NCI-H2196 treated with DMSO at 0.1 percent for 48 hours (cell line): ENCODE measurements at regions not wholly inside any gene's neighbourhood (a gene's known extent, or its start where the extent isn't known, plus 50 kb on each side); places are given as distances from the start of the nearest gene placed in this dataset.
"Not testable (repeated sequence)": the region's sequence is repeated elsewhere in the genome, so short reads cannot be mapped to it uniquely, and the experiment has no call there.

Experiments used
- DNase-seq: peaks from one replicate; lab custom pipeline; 2025; ENCODE audit not compliant: unreplicated experiment; lab: John Stamatoyannopoulos, UW

GRCh38 chrX:94576367-94577004 is 902.5 kb downstream of the FAM133A start:
- no peak for DNase-seq

- no peak for DNase-seq
Observed at GRCh38 chrX:94600077-94600476, 926.1 kb downstream of the FAM133A start.

DNA sequence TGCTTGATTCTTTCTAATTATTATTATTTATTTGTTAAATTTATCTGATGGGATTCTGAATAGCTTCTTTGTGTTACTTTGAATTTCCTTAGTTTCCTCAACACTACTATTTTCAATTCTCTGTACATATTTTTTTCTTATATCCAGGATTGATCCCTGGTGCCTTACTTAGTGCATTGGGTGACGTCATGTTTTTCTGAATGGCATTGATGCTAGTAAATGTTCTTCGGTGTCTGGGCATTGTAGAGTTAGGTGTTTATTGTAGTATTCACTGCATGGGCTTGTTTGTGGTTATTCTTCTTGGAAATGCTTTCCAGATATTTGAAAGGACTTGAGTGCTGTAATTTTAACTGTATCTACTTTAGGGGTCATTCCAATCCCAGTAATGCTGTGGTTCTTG is 938.1 kb downstream of the FAM133A start:
- DNase-seq: no peak

GRCh38 chrX:94633237-94633636 is 959.2 kb downstream of the FAM133A start:
- no peak for DNase-seq

DNA sequence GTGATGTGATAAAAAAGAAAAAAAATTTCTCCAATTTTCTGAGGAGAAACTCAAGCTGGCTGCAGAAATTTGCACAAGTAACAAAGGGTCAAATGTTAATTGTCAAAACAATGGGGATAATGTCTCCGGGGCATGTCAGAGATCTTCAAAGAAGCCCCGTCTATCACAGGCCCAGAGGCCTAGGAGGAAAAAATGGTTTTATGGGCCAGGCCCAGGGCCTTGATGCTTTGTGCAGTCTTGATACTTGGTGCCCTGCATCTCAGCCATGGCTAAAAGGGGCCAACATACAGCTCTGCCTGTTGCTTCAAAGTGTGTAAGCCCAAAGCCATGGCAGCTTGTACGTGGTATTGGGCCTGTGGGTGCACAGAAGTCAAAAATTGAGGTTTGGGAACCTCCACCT is 961.0 kb downstream of the FAM133A start:
- DNase-seq: no peak

DNA sequence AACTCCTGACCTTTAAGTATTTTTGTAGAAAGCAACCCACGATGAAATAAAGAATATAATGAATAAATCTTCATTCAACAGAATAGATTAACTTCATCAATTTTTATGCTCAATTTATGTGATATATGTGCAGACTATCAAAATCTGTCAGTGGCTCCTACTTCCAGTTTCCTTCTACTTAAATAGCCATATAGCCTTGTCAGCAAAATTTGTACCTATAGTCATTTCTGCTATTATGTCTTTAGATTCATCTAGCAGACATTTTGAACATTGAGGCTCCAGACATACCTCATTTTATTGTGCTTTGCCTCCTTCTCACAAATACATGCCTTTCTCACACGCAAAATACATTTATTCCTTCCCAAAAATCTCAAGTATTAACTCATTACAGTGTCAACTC is 971.7 kb downstream of the FAM133A start:
- DNase-seq: no peak

GRCh38 chrX:94655180-94655579 is 981.2 kb downstream of the FAM133A start:
- DNase-seq: no peak

- no peak for DNase-seq
Observed at GRCh38 chrX:94662689-94663088, 988.7 kb downstream of the FAM133A start.

DNA sequence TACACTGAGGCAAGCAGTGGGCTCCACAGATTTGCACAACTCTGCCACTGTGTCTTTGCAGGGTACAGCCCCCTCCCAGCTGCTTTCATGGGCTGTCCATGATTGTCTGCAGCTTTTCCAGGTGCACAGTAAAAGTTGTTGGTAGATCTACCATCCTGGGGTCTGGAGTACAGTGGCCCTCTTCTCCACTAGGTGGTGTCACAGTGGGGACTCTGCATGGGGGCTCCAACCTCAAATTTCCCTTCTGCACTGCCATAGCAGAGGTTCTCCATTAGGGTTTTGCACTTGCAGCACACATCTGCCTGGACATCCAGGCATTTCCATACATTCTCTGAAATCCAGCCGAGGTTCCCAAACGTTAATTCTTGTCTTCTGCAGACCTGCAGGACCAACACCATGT is 1002.3 kb downstream of the FAM133A start:
- DNase-seq: no peak

- no peak for DNase-seq
Observed at GRCh38 chrX:94686071-94686470, 1012.1 kb downstream of the FAM133A start.

DNA sequence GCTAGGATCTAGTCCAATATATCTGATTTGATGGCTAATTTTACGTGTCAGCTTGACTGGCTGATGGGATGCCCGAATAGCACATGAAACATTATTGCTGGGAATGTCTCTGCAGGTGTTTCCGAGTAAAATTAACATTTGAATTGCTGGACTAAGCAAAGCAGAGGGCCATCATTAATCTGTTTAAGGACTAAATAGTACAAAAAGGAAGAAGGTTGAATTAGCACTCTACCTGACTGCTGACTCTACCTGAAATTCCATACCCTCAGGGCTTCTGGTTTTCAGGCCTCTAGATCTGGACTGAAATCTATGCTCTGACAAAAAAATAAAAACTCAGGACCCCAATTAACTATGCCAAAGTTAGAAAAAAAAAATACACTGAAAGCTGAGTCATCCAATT is 1021.9 kb downstream of the FAM133A start:
- DNase-seq: no peak

DNA sequence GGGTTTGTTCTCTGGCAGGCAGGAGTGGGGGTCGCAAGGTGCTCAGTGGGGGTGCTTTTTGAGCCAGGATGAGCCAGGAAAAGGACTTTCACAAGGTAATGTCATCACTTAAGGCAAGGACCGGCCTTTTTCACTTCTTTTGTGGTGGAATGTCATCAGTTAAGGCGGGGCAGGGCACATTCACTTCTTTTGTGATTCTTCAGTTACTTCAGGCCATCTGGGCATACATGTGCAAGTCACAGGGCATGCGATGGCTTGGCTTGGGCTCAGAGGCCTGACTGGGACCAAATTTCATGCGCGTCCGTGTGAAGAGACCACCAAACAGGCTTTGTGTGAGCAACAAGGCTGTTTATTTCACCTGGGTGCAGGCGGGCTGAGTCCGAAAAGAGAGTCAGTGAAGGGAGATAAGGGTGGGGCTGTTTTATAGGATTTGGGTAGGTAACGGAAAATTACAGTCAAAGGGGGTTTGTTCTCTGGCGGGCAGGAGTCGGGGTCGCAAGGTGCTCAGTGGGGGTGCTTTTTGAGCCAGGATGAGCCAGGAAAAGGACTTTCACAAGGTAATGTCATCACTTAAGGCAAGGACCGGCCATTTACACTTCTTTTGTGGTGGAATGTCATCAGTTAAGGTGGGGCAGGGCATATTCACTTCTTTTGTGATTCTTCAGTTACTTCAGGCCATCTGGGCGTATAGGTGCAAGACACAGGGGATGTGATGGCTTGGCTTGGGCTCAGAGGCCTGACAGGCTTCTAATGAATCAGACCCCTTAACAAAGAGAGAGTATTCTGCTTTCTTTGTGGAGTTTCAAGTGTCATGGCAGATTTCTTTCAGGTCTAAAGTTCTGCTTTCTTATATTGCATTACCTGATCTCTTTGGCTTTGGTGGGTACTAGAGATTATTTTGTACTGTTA is 1030.6 kb downstream of the FAM133A start:
- not testable (repeated sequence) for DNase-seq

GRCh38 chrX:94721386-94721785 is 1047.4 kb downstream of the FAM133A start:
- no peak for DNase-seq

GRCh38 chrX:94722578-94722977 is 1048.6 kb downstream of the FAM133A start:
- no peak for DNase-seq

DNA sequence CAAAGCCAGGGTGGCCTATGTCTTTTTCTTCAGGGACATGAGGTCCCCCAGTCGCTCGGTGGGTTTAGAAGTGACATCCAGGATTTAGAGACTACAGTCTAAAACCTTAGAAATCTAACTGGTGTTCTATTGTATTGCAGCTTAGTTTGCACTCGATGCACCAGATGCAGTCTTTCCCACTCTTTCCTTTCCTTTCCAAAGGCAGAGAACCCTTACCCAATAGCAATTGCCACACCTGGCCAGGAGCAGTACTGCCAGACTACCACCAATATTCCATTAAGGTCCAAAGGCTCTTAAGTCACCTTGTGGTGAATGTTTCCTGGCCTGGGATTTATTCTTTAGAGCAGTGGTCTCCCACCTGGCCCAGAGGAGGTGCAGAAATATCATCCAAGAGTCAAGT is 1068.8 kb downstream of the FAM133A start:
- no peak for DNase-seq

- no peak for DNase-seq
Observed at GRCh38 chrX:94743478-94743877, 1069.5 kb downstream of the FAM133A start.

DNA sequence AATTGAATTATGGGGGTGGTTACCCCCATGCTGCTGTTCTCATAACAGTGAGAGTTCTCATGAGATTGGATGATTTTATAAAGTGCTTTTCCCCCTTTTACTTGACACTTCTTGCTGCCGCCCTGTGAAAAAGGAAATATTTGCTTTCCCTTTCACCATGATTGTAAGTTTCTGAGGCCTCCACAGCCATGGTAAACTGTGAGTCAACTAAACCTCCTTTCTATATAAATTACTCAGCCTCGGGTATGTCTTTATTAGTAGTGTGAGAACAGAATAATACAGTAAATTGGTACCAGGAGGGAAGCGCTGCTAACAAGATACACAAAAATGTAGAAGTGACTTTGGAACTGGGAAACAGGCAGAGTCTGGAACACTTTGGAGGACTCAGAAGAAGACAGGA is 1070.8 kb downstream of the FAM133A start:
- DNase-seq: no peak

- DNase-seq: no peak
Observed at GRCh38 chrX:94751611-94752010, 1077.6 kb downstream of the FAM133A start.

- no peak for DNase-seq
Observed at GRCh38 chrX:94752434-94753169, 1078.6 kb downstream of the FAM133A start.

DNA sequence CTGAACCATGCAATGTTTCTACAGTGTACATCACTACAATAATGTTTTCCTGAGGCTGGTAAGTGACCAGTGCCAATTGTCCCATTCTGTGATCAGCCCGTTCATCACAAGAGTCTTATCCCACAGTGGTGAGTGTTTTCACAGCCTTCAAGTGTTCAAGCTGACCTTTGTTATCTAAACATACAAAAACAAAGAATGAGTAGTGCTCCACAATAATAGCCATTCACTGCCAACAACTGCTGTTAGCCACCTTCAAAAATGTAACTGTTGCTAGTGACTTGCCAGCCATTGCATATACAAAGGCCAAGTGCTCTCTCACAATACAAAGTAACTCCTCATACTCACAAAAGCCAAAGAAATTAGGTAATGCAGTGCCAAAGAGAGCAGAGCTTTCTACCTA is 1084.1 kb downstream of the FAM133A start:
- no peak for DNase-seq

GRCh38 chrX:94775640-94776039 is 1101.6 kb downstream of the FAM133A start:
- no peak for DNase-seq

GRCh38 chrX:94813541-94813940 is 1139.5 kb downstream of the FAM133A start:
- DNase-seq: no peak
